ENCODE measurements at regions not wholly inside any gene's neighbourhood (a gene's known extent, or its start where the extent isn't known, plus 50 kb on each side); places are given as distances from the start of the nearest gene placed in this dataset.
"Not testable (repeated sequence)": the region's sequence is repeated elsewhere in the genome, so short reads cannot be mapped to it uniquely, and the experiment has no call there.

DNA sequence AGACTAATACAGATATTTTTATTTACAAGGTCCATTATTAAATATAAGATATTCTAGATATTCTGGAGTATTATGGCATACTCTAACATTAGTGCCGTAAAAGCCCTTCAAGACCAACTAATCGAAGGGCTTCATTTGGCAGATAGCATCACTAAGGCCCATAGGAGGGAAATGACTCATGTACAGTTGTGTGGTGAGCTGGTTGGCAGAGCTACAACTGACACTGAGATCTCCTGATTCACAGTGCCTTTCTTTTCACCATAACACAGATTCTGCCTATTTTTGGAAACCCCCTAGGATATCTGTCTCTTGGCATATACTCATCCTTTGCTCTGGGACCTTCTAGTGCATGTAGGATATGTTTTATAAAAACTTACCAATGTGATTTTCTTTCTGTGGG lies 201.7 kb upstream of the AFF2 start:
- TF ChIP-seq, protein P1, sequence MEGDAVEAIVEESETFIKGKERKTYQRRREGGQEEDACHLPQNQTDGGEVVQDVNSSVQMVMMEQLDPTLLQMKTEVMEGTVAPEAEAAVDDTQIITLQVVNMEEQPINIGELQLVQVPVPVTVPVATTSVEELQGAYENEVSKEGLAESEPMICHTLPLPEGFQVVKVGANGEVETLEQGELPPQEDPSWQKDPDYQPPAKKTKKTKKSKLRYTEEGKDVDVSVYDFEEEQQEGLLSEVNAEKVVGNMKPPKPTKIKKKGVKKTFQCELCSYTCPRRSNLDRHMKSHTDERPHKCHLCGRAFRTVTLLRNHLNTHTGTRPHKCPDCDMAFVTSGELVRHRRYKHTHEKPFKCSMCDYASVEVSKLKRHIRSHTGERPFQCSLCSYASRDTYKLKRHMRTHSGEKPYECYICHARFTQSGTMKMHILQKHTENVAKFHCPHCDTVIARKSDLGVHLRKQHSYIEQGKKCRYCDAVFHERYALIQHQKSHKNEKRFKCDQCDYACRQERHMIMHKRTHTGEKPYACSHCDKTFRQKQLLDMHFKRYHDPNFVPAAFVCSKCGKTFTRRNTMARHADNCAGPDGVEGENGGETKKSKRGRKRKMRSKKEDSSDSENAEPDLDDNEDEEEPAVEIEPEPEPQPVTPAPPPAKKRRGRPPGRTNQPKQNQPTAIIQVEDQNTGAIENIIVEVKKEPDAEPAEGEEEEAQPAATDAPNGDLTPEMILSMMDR (IDR thresholded peaks at IDR 0.05) = no peak
- no peak for TF ChIP-seq ZFX (IDR thresholded peaks at IDR 0.05; ENCODE audit: borderline replicate concordance)
- H3K27ac ChIP-seq = no peak overlapping the region

- not testable (repeated sequence) for H3K27ac ChIP-seq
These were observed 195.2 kb upstream of the AFF2 start for GRCh38 chrX:148305214-148305613.

DNA sequence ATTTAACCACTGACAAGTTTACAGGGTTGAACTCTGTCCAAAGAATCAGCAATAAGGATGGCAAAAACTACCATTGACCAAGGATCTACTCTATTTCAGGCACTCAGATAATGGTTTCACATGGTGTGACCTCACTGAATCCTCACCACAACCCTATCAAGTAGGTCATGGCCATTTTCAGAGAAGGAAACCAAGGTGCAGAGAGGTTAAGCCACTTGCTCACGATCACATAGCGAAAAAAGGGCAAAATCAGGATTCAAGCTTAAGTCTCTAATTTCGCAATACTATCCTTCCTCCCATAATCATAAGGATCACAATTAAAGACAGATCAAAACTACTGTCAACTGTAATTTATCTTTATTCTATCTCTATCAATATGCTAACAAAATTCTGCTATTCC lies 191.0 kb upstream of the AFF2 start:
- TF ChIP-seq ZFX (IDR thresholded peaks at IDR 0.05; ENCODE audit: borderline replicate concordance) = no peak
- TF ChIP-seq, protein P1 (IDR thresholded peaks at IDR 0.05) = no peak
- no peak overlapping the region for H3K27ac ChIP-seq

DNA sequence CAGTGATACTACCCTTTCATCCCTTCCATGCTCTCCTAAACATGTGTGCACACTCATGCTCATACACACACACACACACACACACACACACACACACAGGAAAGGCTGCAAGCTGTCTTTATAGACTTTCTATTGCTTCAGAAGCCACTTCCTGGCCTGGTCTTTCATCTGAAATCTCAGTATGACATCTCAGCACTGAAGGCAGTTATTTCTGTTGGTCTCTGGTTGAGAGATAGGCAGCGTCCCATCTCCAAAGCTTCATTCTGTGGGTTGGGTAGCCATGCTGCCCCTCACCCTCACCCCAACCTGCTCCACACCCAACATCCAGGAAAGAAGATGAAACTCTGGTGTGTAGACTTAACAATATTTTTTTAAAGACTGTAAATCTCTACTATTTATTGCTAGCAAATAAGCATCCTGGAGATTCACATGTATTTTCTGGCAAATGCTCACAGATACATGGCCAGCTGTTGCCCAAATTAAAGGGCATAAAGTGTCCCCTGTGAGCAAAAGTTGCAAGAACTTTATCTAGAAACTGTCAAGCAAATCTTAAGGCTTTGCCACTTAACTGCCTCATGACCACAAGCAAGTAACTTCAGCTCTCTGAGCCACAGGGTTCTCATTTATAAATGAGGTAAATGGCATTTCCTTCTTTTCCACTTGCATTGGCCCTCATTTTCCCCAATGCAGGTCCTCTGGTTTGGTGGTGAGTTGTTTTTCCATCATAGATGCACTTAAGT lies 189.8 kb upstream of the AFF2 start:
- TF ChIP-seq, protein P1 (IDR thresholded peaks at IDR 0.05) = no peak
- no peak for TF ChIP-seq ZFX (IDR thresholded peaks at IDR 0.05; ENCODE audit: borderline replicate concordance)
- no peak overlapping the region for H3K27ac ChIP-seq

DNA sequence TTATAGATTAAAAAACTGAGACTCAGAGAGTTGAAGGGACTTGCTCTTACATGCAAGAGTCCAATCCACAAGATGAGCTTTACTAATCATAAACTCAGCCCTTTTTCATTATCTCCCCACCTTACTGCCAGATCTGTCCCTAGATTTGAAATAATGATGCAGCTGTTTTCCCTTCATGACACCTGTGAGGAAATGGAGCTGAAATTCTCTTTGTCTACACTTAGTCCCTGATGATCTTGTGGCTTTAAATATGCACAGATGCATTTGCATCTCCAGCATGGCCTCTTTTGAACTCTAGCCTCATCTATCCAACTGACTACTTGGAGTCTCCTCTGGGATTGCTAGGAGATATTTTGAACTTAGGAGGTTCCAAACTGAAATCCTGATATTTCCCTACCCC lies 188.9 kb upstream of the AFF2 start:
- TF ChIP-seq ZFX (IDR thresholded peaks at IDR 0.05; ENCODE audit: borderline replicate concordance) = no peak
- no peak overlapping the region for H3K27ac ChIP-seq

- TF ChIP-seq, protein P1 (IDR thresholded peaks at IDR 0.05) = no peak
- TF ChIP-seq ZFX (IDR thresholded peaks at IDR 0.05; ENCODE audit: borderline replicate concordance) = no peak
- no peak overlapping the region for H3K27ac ChIP-seq
These were observed 185.5 kb upstream of the AFF2 start for GRCh38 chrX:148314876-148315275.

- H3K27ac ChIP-seq = no peak overlapping the region
- no peak for TF ChIP-seq ZFX (IDR thresholded peaks at IDR 0.05; ENCODE audit: borderline replicate concordance)
- TF ChIP-seq, protein P1 (IDR thresholded peaks at IDR 0.05) = no peak
These were observed 184.0 kb upstream of the AFF2 start for GRCh38 chrX:148316446-148316845.

DNA sequence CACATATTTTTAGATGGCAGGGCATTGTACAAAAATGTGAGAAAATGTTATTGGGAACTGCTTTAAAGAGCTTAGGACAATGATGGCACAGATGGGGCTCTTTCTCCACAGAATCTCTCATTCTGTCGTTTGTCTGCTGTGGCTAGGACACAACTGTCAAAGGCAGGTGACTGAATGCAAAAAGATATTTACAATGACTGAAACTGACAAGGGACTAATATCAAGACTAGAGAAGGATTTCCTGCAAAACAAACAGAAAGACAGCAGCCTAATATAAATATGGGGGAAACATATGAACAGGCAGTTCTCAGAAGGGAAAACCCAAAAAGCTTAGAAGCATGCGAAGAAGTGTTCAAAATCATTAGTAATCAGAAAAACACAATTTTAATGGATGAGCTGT lies 177.5 kb upstream of the AFF2 start:
- no peak overlapping the region for H3K27ac ChIP-seq
- TF ChIP-seq, protein P1 (IDR thresholded peaks at IDR 0.05) = no peak
- TF ChIP-seq ZFX (IDR thresholded peaks at IDR 0.05; ENCODE audit: borderline replicate concordance) = no peak

Measured in 22Rv1 (cell line).